DND-41 (cell line): ENCODE measurements at regions not wholly inside any gene's neighbourhood (a gene's known extent, or its start where the extent isn't known, plus 50 kb on each side); places are given as distances from the start of the nearest gene placed in this dataset.
"Not testable (repeated sequence)": the region's sequence is repeated elsewhere in the genome, so short reads cannot be mapped to it uniquely, and the experiment has no call there.

Experiments
- ATAC-seq: fragments of 200-7000 bp; cut with Tn5 transposase; 3 replicates; pipeline ENCODE4 v1.9.1; 2021; ENCODE audit warnings: low read depth; ENCODE audit not compliant: insufficient read depth
- DNase-seq: peaks from one replicate; pipeline ENCODE4 v3.0.0-alpha.2; 2020
- H2AFZ ChIP-seq: 2 replicates; pipeline ENCODE4 v1.6.0; 2012; ENCODE audit warnings: low read depth, low read length
- H3K27ac ChIP-seq: 2 replicates; pipeline ENCODE4 v1.5.1; 2012; ENCODE audit warnings: low read length, inconsistent platforms
- H3K27me3 ChIP-seq: fragments of 200-600 bp; sonication (generic); 2 replicates; pipeline ENCODE4 v1.6.0; 2012; ENCODE audit warnings: low read length, mild to moderate bottlenecking, inconsistent platforms; ENCODE audit not compliant: insufficient read depth, poor library complexity
- H3K36me3 ChIP-seq: 2 replicates; pipeline ENCODE4 v1.5.1; 2012; ENCODE audit warnings: low read length, inconsistent platforms; ENCODE audit not compliant: insufficient read depth
- H3K4me1 ChIP-seq: 2 replicates; pipeline ENCODE4 v1.5.1; 2012; ENCODE audit warnings: mild to moderate bottlenecking, low read length; ENCODE audit not compliant: insufficient read depth
- H3K4me2 ChIP-seq: 2 replicates; pipeline ENCODE4 v1.6.0; 2012; ENCODE audit warnings: mild to moderate bottlenecking, moderate library complexity, low read length, inconsistent platforms; ENCODE audit not compliant: insufficient read depth
- H3K4me3 ChIP-seq, 2 experiments: fragments of 200-600 bp in 1 of 2; shearing (Covaris generic) in 1 of 2; 2 replicates each; pipeline ENCODE4 v1.5.1; 2012 to 2016; ENCODE audit warnings: inconsistent platforms in 2 of 2, low read length in 2 of 2, mild to moderate bottlenecking in 2 of 2, low read depth in 1 of 2, moderate library complexity in 1 of 2
- H3K79me2 ChIP-seq: 2 replicates; pipeline ENCODE4 v1.6.0; 2012; ENCODE audit warnings: low read length, inconsistent platforms; ENCODE audit not compliant: insufficient read depth
- H3K9ac ChIP-seq: 2 replicates; pipeline ENCODE4 v1.6.0; 2012; ENCODE audit warnings: low read depth, mild to moderate bottlenecking, inconsistent platforms, low read length, moderate library complexity
- H3K9me3 ChIP-seq: 2 replicates; pipeline ENCODE4 v1.5.1; 2012; ENCODE audit warnings: low read length, moderate library complexity, mild to moderate bottlenecking, inconsistent platforms; ENCODE audit not compliant: insufficient read depth, severe bottlenecking
- H4K20me1 ChIP-seq: 2 replicates; pipeline ENCODE4 v1.6.0; 2012; ENCODE audit warnings: low read length; ENCODE audit not compliant: insufficient read depth
- CTCF ChIP-seq: IDR thresholded peaks from 2 replicates; pipeline ENCODE4 v1.5.1; 2012; ENCODE audit warnings: borderline replicate concordance, low read length, moderate library complexity, mild to moderate bottlenecking; ENCODE audit not compliant: poor library complexity, severe bottlenecking; ENCODE audit errors: extremely low read depth
- EZH2 ChIP-seq: IDR thresholded peaks from 3 replicates; pipeline ENCODE4 v1.6.1; 2012; ENCODE audit warnings: borderline replicate concordance, low read depth, mild to moderate bottlenecking, moderate library complexity, low read length, inconsistent platforms; ENCODE audit not compliant: severe bottlenecking

- Histone ChIP-seq H3K4me1 (no peaks in the 10 kb centered on the region), H3K79me2 (no peaks in the 10 kb centered on the region), H3K9ac (no peak overlapping the region), H3K27me3 (no peaks in the 10 kb centered on the region), H4K20me1 (no peaks in the 10 kb centered on the region), H3K4me2 (no peak overlapping the region), H2AFZ (no peak overlapping the region), H3K27ac (no peak overlapping the region), H3K9me3 (no peaks in the 10 kb centered on the region), H3K4me3 (no peak overlapping the region), H3K36me3 (no peaks in the 10 kb centered on the region)
- DNase-seq (no peak), ATAC-seq (no peak)
- no peak for TF ChIP-seq CTCF
Observed at GRCh38 chr12:119931402-119931801, 54.3 kb upstream of the CIT start.

GRCh38 chr12:119932921-119933320, 55.8 kb upstream of the CIT start:
- Histone ChIP-seq H3K27me3 (no peaks in the 10 kb centered on the region), H3K36me3 (no peaks in the 10 kb centered on the region), H3K9me3 (no peaks in the 10 kb centered on the region), H3K27ac (no peak overlapping the region), H2AFZ (no peak overlapping the region), H3K9ac (no peak overlapping the region), H3K4me3 (no peak overlapping the region), H4K20me1 (no peaks in the 10 kb centered on the region), H3K4me1 (no peaks in the 10 kb centered on the region), H3K79me2 (no peaks in the 10 kb centered on the region), H3K4me2 (no peak overlapping the region)
- no peak for TF ChIP-seq EZH2
- no peak for TF ChIP-seq CTCF
- ATAC-seq: no peak
- no peak for DNase-seq

- H2AFZ ChIP-seq: not testable (repeated sequence)
Observed at GRCh38 chr12:119934780-119935179, 54.3 kb upstream of the BICDL1 start.

GRCh38 chr12:119936705-119937311, 52.2 kb upstream of the BICDL1 start:
- H2AFZ ChIP-seq: no peak overlapping the region

More at GRCh38 chr12:119934780-119935179, 54.3 kb upstream of the BICDL1 start:
- H3K9me3 ChIP-seq, H3K4me3 ChIP-seq, H3K4me2 ChIP-seq, H3K27ac ChIP-seq, ATAC-seq, H3K36me3 ChIP-seq, H3K9ac ChIP-seq, H3K4me1 ChIP-seq, H3K27me3 ChIP-seq, H4K20me1 ChIP-seq, H3K79me2 ChIP-seq, DNase-seq: not testable (repeated sequence)

More at GRCh38 chr12:119936705-119937311, 52.2 kb upstream of the BICDL1 start:
- no peaks in the 10 kb centered on the region for H4K20me1 ChIP-seq
- TF ChIP-seq CTCF: no peak
- TF ChIP-seq EZH2: no peak
- H3K27ac ChIP-seq: no peak overlapping the region
- no peaks in the 10 kb centered on the region for H3K36me3 ChIP-seq
- no peak overlapping the region for H3K4me2 ChIP-seq
- ATAC-seq (no peak), DNase-seq (no peak)
- H3K79me2 ChIP-seq: no peaks in the 10 kb centered on the region
- no peak overlapping the region for H3K4me3 ChIP-seq
- no peaks in the 10 kb centered on the region for H3K4me1 ChIP-seq
- H3K9ac ChIP-seq: no peak overlapping the region
- H3K27me3 ChIP-seq: no peaks in the 10 kb centered on the region
- H3K9me3 ChIP-seq: no peaks in the 10 kb centered on the region
